SKM-1 (cell line): ENCODE measurements at regions not wholly inside any gene's neighbourhood (a gene's known extent, or its start where the extent isn't known, plus 50 kb on each side); places are given as distances from the start of the nearest gene placed in this dataset.

ENCODE experiments used
- DNase-seq: peaks from one replicate; lab custom pipeline; 2025; ENCODE audit not compliant: unreplicated experiment; lab: John Stamatoyannopoulos, UW

GRCh38 chr4:15226203-15226602 is 201.6 kb upstream of the C1QTNF7 start:
- DNase-seq = no peak

GRCh38 chr4:15231265-15232091 is 196.4 kb upstream of the C1QTNF7 start:
- peak; percentile 79 for DNase-seq

GRCh38 chr4:15232366-15233263 is 195.2 kb upstream of the C1QTNF7 start:
- no peak for DNase-seq

- DNase-seq = no peak
Observed at GRCh38 chr4:15233264-15233597, 194.6 kb upstream of the C1QTNF7 start.

GRCh38 chr4:15233626-15234025 is 194.2 kb upstream of the C1QTNF7 start:
- no peak for DNase-seq

- no peak for DNase-seq
Observed at GRCh38 chr4:15234116-15234855, 193.5 kb upstream of the C1QTNF7 start.

GRCh38 chr4:15234856-15235126 is 193.0 kb upstream of the C1QTNF7 start:
- no peak for DNase-seq

- no peak for DNase-seq
Observed at GRCh38 chr4:15235135-15235534, 192.7 kb upstream of the C1QTNF7 start.

GRCh38 chr4:15237648-15238230 is 190.1 kb upstream of the C1QTNF7 start:
- no peak for DNase-seq

GRCh38 chr4:15238720-15239119 is 189.1 kb upstream of the C1QTNF7 start:
- DNase-seq = peak; percentile 63

GRCh38 chr4:15239866-15240265 is 188.0 kb upstream of the C1QTNF7 start:
- DNase-seq = no peak

GRCh38 chr4:15240764-15241163 is 187.1 kb upstream of the C1QTNF7 start:
- DNase-seq = no peak

- DNase-seq = no peak
Observed at GRCh38 chr4:15242021-15242420, 185.8 kb upstream of the C1QTNF7 start.

- DNase-seq = no peak
Observed at GRCh38 chr4:15244354-15244753, 183.5 kb upstream of the C1QTNF7 start.

- DNase-seq = no peak
Observed at GRCh38 chr4:15245006-15245530, 182.8 kb upstream of the C1QTNF7 start.

GRCh38 chr4:15250021-15250441 is 177.8 kb upstream of the C1QTNF7 start:
- no peak for DNase-seq

- no peak for DNase-seq
Observed at GRCh38 chr4:15253349-15253748, 174.5 kb upstream of the C1QTNF7 start.

GRCh38 chr4:15254236-15254880 is 173.5 kb upstream of the C1QTNF7 start:
- no peak for DNase-seq

GRCh38 chr4:15255537-15255936 is 172.3 kb upstream of the C1QTNF7 start:
- DNase-seq = no peak

GRCh38 chr4:15260758-15261157 is 167.1 kb upstream of the C1QTNF7 start:
- no peak for DNase-seq

- DNase-seq = no peak
Observed at GRCh38 chr4:15262396-15262795, 165.4 kb upstream of the C1QTNF7 start.
